ENCODE measurements at regions not wholly inside any gene's neighbourhood (a gene's known extent, or its start where the extent isn't known, plus 50 kb on each side); places are given as distances from the start of the nearest gene placed in this dataset.

DNA sequence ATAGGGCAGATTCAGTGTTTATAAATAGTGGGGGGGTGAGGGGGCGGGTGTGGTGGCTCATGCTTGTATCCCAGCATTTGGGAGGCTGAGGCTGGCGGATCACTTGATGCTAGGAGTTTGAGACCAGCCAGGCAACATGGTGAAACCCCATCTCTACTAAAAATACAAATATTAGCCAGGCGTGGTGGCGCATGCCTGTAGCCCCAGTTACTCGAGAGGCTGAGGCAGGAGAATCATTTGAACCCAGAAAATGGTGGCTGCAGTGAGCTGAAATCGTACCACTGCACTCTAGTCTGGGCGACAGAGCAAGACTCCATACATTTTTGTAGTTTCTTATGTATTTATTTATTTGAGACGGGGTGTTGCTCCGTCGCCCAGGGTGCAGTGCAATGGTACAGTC is 109.0 kb upstream of the ZNF217 start:
- TF ChIP-seq, protein P1, sequence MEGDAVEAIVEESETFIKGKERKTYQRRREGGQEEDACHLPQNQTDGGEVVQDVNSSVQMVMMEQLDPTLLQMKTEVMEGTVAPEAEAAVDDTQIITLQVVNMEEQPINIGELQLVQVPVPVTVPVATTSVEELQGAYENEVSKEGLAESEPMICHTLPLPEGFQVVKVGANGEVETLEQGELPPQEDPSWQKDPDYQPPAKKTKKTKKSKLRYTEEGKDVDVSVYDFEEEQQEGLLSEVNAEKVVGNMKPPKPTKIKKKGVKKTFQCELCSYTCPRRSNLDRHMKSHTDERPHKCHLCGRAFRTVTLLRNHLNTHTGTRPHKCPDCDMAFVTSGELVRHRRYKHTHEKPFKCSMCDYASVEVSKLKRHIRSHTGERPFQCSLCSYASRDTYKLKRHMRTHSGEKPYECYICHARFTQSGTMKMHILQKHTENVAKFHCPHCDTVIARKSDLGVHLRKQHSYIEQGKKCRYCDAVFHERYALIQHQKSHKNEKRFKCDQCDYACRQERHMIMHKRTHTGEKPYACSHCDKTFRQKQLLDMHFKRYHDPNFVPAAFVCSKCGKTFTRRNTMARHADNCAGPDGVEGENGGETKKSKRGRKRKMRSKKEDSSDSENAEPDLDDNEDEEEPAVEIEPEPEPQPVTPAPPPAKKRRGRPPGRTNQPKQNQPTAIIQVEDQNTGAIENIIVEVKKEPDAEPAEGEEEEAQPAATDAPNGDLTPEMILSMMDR (IDR thresholded peaks at IDR 0.05): no peak
- TF ChIP-seq POLR2A (IDR thresholded peaks at IDR 0.05): no peak

Measured in adrenal gland (tissue), 5 donors.